Fibroblast of lung (primary cell): ENCODE measurements at regions not wholly inside any gene's neighbourhood (a gene's known extent, or its start where the extent isn't known, plus 50 kb on each side); places are given as distances from the start of the nearest gene placed in this dataset.

ENCODE experiments used
- EZH2 ChIP-seq: IDR thresholded peaks from 2 replicates; pipeline ENCODE4 v1.5.1; 2012; ENCODE audit warnings: low read length, control low read depth, mild to moderate bottlenecking; ENCODE audit errors: missing control alignments
- TF ChIP-seq, protein P1 (sequence below), 2 donors: IDR thresholded peaks in 1 of 2; conservative IDR thresholded peaks in 1 of 2; 1 replicate in 1 of 2; 2 replicates in 1 of 2; pipeline ENCODE4 v1.5.1; 2011 to 2012; ENCODE audit warnings: low read length in 2 of 2, control low read depth in 1 of 2, inconsistent platforms in 1 of 2, low read depth in 1 of 2, mild to moderate bottlenecking in 1 of 2

DNA sequence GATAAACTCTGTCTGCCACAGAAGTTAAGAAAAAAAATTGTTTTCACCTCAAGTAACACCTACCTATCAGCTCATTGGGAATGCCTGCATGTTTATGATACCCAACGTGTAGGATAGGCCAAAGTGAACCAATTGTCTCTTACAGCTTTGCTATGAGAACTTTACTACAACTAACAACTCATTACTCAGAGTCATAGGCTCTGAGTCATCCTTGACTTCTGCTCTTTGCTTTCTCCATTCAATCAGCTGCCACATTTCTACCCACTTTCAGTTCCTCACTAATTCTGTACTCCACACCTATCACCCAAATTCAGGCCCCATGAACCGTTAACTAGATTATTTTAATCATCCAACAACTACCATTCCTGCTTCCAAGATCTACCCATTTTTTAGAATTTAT lies 843.9 kb downstream of the TUSC7 start:
- TF ChIP-seq, protein P1, sequence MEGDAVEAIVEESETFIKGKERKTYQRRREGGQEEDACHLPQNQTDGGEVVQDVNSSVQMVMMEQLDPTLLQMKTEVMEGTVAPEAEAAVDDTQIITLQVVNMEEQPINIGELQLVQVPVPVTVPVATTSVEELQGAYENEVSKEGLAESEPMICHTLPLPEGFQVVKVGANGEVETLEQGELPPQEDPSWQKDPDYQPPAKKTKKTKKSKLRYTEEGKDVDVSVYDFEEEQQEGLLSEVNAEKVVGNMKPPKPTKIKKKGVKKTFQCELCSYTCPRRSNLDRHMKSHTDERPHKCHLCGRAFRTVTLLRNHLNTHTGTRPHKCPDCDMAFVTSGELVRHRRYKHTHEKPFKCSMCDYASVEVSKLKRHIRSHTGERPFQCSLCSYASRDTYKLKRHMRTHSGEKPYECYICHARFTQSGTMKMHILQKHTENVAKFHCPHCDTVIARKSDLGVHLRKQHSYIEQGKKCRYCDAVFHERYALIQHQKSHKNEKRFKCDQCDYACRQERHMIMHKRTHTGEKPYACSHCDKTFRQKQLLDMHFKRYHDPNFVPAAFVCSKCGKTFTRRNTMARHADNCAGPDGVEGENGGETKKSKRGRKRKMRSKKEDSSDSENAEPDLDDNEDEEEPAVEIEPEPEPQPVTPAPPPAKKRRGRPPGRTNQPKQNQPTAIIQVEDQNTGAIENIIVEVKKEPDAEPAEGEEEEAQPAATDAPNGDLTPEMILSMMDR (conservative IDR thresholded peaks at IDR 0.05 in 1 of 2, IDR thresholded peaks at IDR 0.05 in 1 of 2; ENCODE audit: low read depth in 1 of 2, low read length in 2 of 2): no peak
- TF ChIP-seq EZH2: no peak
